HG02610 (cell line): ENCODE measurements at regions not wholly inside any gene's neighbourhood (a gene's known extent, or its start where the extent isn't known, plus 50 kb on each side); places are given as distances from the start of the nearest gene placed in this dataset.
"Not testable (repeated sequence)": the region's sequence is repeated elsewhere in the genome, so short reads cannot be mapped to it uniquely, and the experiment has no call there.

Source experiments
- ATAC-seq: cut with Tn5 transposase; IDR thresholded peaks from one replicate; pipeline ENCODE4 v1.9.1; 2021; ENCODE audit warnings: mild to moderate bottlenecking, moderate library complexity; ENCODE audit not compliant: unreplicated experiment

GRCh38 chr17:70320673-70321345 is 151.5 kb downstream of the KCNJ2 start:
- no peak for ATAC-seq

- ATAC-seq: no peak
Measured at GRCh38 chr17:70321352-70321751, 152.0 kb downstream of the KCNJ2 start.

- no peak for ATAC-seq
Measured at GRCh38 chr17:70323269-70323668, 153.9 kb downstream of the KCNJ2 start.

GRCh38 chr17:70324031-70324430 is 154.7 kb downstream of the KCNJ2 start:
- no peak for ATAC-seq

GRCh38 chr17:70327279-70327678 is 157.9 kb downstream of the KCNJ2 start:
- ATAC-seq: no peak

- no peak for ATAC-seq
Measured at GRCh38 chr17:70327723-70328122, 158.4 kb downstream of the KCNJ2 start.

GRCh38 chr17:70329721-70330120 is 160.4 kb downstream of the KCNJ2 start:
- no peak for ATAC-seq

- not testable (repeated sequence) for ATAC-seq
Measured at GRCh38 chr17:70331066-70331465, 161.7 kb downstream of the KCNJ2 start.

GRCh38 chr17:70332356-70333210 is 163.3 kb downstream of the KCNJ2 start:
- ATAC-seq: no peak

GRCh38 chr17:70336411-70336810 is 167.1 kb downstream of the KCNJ2 start:
- ATAC-seq: no peak

- ATAC-seq: no peak
Measured at GRCh38 chr17:70338946-70339354, 169.6 kb downstream of the KCNJ2 start.

- ATAC-seq: no peak
Measured at GRCh38 chr17:70343114-70343513, 173.8 kb downstream of the KCNJ2 start.

- no peak for ATAC-seq
Measured at GRCh38 chr17:70344386-70345060, 175.2 kb downstream of the KCNJ2 start.

- ATAC-seq: no peak
Measured at GRCh38 chr17:70345061-70345460, 175.7 kb downstream of the KCNJ2 start.

- no peak for ATAC-seq
Measured at GRCh38 chr17:70352834-70353233, 183.5 kb downstream of the KCNJ2 start.

GRCh38 chr17:70353408-70354092 is 184.2 kb downstream of the KCNJ2 start:
- ATAC-seq: no peak

- ATAC-seq: no peak
Measured at GRCh38 chr17:70355185-70355584, 185.9 kb downstream of the KCNJ2 start.

GRCh38 chr17:70357190-70357589 is 187.9 kb downstream of the KCNJ2 start:
- ATAC-seq: no peak

GRCh38 chr17:70365091-70365583 is 195.8 kb downstream of the KCNJ2 start:
- peak; percentile 94 for ATAC-seq

GRCh38 chr17:70366386-70366785 is 197.1 kb downstream of the KCNJ2 start:
- no peak for ATAC-seq

GRCh38 chr17:70368011-70368410 is 198.7 kb downstream of the KCNJ2 start:
- no peak for ATAC-seq
